HG02852 (cell line): ENCODE measurements at regions not wholly inside any gene's neighbourhood (a gene's known extent, or its start where the extent isn't known, plus 50 kb on each side); places are given as distances from the start of the nearest gene placed in this dataset.

Experiments used
- ATAC-seq: cut with Tn5 transposase; IDR thresholded peaks from one replicate; pipeline ENCODE4 v1.9.1; 2021; ENCODE audit warnings: mild to moderate bottlenecking, moderate library complexity; ENCODE audit not compliant: unreplicated experiment

- no peak for ATAC-seq
These were observed 201.8 kb upstream of the LEF1 start for GRCh38 chr4:108370291-108371141.

- no peak for ATAC-seq
These were observed 200.4 kb upstream of the LEF1 start for GRCh38 chr4:108369035-108369655.

GRCh38 chr4:108367751-108368150 lies 199.0 kb upstream of the LEF1 start:
- ATAC-seq, result no peak

- ATAC-seq, result no peak
These were observed 198.0 kb upstream of the LEF1 start for GRCh38 chr4:108366716-108367115.

GRCh38 chr4:108365551-108365950 lies 196.8 kb upstream of the LEF1 start:
- no peak for ATAC-seq

- ATAC-seq, result no peak
These were observed 193.2 kb upstream of the LEF1 start for GRCh38 chr4:108361886-108362285.

GRCh38 chr4:108361446-108361820 lies 192.7 kb upstream of the LEF1 start:
- ATAC-seq, result no peak

GRCh38 chr4:108360754-108361445 lies 192.2 kb upstream of the LEF1 start:
- no peak for ATAC-seq

- ATAC-seq, result no peak
These were observed 191.4 kb upstream of the LEF1 start for GRCh38 chr4:108359986-108360681.

GRCh38 chr4:108359130-108359985 lies 190.6 kb upstream of the LEF1 start:
- no peak for ATAC-seq

GRCh38 chr4:108355902-108356535 lies 187.3 kb upstream of the LEF1 start:
- no peak for ATAC-seq

- no peak for ATAC-seq
These were observed 186.6 kb upstream of the LEF1 start for GRCh38 chr4:108355186-108355901.

- ATAC-seq, result no peak
These were observed 184.1 kb upstream of the LEF1 start for GRCh38 chr4:108352664-108353308.

- ATAC-seq, result no peak
These were observed 183.1 kb upstream of the LEF1 start for GRCh38 chr4:108351791-108352190.

- ATAC-seq, result no peak
These were observed 181.6 kb upstream of the LEF1 start for GRCh38 chr4:108350332-108350731.

GRCh38 chr4:108346818-108347210 lies 178.1 kb upstream of the LEF1 start:
- no peak for ATAC-seq

- ATAC-seq, result no peak
These were observed 177.4 kb upstream of the LEF1 start for GRCh38 chr4:108345862-108346817.
